Kidney (tissue), 13 donors: ENCODE measurements at regions not wholly inside any gene's neighbourhood (a gene's known extent, or its start where the extent isn't known, plus 50 kb on each side); places are given as distances from the start of the nearest gene placed in this dataset.

Experiments
- DNase-seq, 5 donors: peaks; one replicate each; pipeline ENCODE4 v3.0.0-alpha.2; 2013 to 2020
- FAIRE-seq: peaks from 2 replicates; lab custom pipeline; 2012; peaks lifted over from hg19 to GRCh38; lab: Jason Lieb, UNC
- H3K27ac ChIP-seq, 2 donors: one replicate each; pipeline ENCODE4 v1.7.0; 2013; ENCODE audit warnings: low read depth in 2 of 2, low read length in 2 of 2, inconsistent platforms in 1 of 2
- H3K27me3 ChIP-seq: one replicate; pipeline ENCODE4 v1.7.1; 2013; ENCODE audit warnings: low read length, inconsistent platforms; ENCODE audit not compliant: control insufficient read depth, insufficient read depth
- H3K36me3 ChIP-seq, 3 donors: one replicate each; pipeline versions ENCODE4 v1.7.0 to v1.7.1; 2013; ENCODE audit warnings: low read length in 3 of 3, control low read depth in 1 of 3, inconsistent platforms in 1 of 3; ENCODE audit not compliant: insufficient read depth in 3 of 3, control insufficient read depth in 2 of 3
- H3K4me1 ChIP-seq, 3 donors: one replicate each; pipeline versions ENCODE4 v1.7.0 to v1.7.1; 2013; ENCODE audit warnings: low read length in 3 of 3, inconsistent platforms in 1 of 3, low read depth in 1 of 3; ENCODE audit not compliant: control insufficient read depth in 2 of 3, insufficient read depth in 2 of 3
- H3K4me3 ChIP-seq, 3 donors: one replicate each; pipeline versions ENCODE4 v1.7.0 to v1.8.1; 2013; ENCODE audit warnings: low read length in 3 of 3, control low read depth in 1 of 3, inconsistent platforms in 1 of 3
- H3K9ac ChIP-seq, 3 donors: one replicate each; pipeline versions ENCODE4 v1.7.0 to v1.7.1; 2013; ENCODE audit warnings: low read length in 3 of 3, control low read depth in 1 of 3, inconsistent platforms in 1 of 3
- H3K9me3 ChIP-seq, 3 donors: one replicate each; pipeline versions ENCODE4 v1.7.0 to v1.7.1; 2013; ENCODE audit warnings: low read length in 3 of 3, control low read depth in 1 of 3, inconsistent platforms in 1 of 3; ENCODE audit not compliant: control insufficient read depth in 2 of 3, insufficient read depth in 1 of 3
- intact Hi-C: fragments of 100-400 bp; cut with DNase I; formaldehyde crosslinking; loops from one replicate; pipeline ENCODE4 v1.11.1; 2022
- TF ChIP-seq, protein P1 (sequence below): IDR thresholded peaks from 3 replicates; pipeline ENCODE4 v1.5.1; 2012; ENCODE audit warnings: mild to moderate bottlenecking, moderate library complexity, borderline replicate concordance; ENCODE audit not compliant: insufficient read depth; ENCODE audit errors: extremely low read depth
- donor health status: control.
- donor health status: control.
- donor health status: control.
- donor health status: control.
- donor health status: control.
- donor health status: DM: yes; HTN: yes; CAD: no.
- donor health status: Normal renal cell carcinoma (clear cell type).

DNA sequence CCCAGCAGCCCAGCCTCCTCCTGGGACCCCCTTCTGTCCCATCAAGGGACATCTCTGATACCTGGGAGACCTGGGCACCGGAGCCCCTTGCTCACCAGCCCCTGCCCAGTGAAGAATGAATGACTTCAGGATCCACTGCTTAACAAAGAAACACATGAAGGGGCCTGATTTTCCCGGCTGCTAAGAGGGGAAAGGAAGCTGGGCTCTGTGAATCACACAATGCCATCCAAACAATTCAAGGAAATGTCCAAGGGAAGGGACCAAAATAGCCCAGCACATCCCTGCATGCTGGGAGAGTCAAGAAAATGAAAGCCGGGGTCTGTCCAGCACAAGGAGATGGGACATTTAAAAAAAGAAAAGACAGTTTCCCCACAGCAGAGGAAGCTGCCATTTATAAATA, 128.7 kb upstream of the JCAD start:
- TF ChIP-seq, protein P1, sequence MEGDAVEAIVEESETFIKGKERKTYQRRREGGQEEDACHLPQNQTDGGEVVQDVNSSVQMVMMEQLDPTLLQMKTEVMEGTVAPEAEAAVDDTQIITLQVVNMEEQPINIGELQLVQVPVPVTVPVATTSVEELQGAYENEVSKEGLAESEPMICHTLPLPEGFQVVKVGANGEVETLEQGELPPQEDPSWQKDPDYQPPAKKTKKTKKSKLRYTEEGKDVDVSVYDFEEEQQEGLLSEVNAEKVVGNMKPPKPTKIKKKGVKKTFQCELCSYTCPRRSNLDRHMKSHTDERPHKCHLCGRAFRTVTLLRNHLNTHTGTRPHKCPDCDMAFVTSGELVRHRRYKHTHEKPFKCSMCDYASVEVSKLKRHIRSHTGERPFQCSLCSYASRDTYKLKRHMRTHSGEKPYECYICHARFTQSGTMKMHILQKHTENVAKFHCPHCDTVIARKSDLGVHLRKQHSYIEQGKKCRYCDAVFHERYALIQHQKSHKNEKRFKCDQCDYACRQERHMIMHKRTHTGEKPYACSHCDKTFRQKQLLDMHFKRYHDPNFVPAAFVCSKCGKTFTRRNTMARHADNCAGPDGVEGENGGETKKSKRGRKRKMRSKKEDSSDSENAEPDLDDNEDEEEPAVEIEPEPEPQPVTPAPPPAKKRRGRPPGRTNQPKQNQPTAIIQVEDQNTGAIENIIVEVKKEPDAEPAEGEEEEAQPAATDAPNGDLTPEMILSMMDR, result no peak
- intact Hi-C loops, result no loop called here
- FAIRE-seq, result no peak

GRCh38 chr10:30187010-30187409, 127.6 kb upstream of the JCAD start:
- Histone ChIP-seq H3K4me1 (peaks cover 0 to 8% (median 4%) of the 10 kb centered on the region in 3 donors), H3K27me3 (no peaks in the 10 kb centered on the region), H3K9me3 (no peaks in the 10 kb centered on the region), H3K27ac (peak overlapping the region; percentile 74 to 80), H3K9ac (no peak overlapping the region), H3K36me3 (no peaks in the 10 kb centered on the region), H3K4me3 (peak overlapping the region in 2 of 3 donors; percentile 44 to 59)
- no peak for FAIRE-seq
- no peak for DNase-seq
- TF ChIP-seq, protein P1, result no peak
- intact Hi-C loops, result no loop called here

More for the DNA sequence above, 128.7 kb upstream of the JCAD start:
- Histone ChIP-seq H3K27ac (peak overlapping the region; percentile 77 to 80), H3K9ac (peak overlapping the region in 1 of 3 donors; percentile 34), H3K4me1 (peaks cover 0 to 8% (median 4%) of the 10 kb centered on the region in 3 donors), H3K9me3 (no peaks in the 10 kb centered on the region), H3K36me3 (no peaks in the 10 kb centered on the region), H3K4me3 (no peak overlapping the region), H3K27me3 (no peaks in the 10 kb centered on the region)
- DNase-seq, result peak in 1 of 5 donors; percentile 58

- TF ChIP-seq, protein P1, result peak; percentile 31
- Histone ChIP-seq H3K9ac (no peak overlapping the region), H3K4me3 (peak overlapping the region in 2 of 3 donors; percentile 44 to 59)
Measured at GRCh38 chr10:30186371-30186875, 127.0 kb upstream of the JCAD start.

More at GRCh38 chr10:30186371-30186875, 127.0 kb upstream of the JCAD start:
- intact Hi-C loops, result no loop called here
- DNase-seq (peak in 2 of 5 donors; percentile 40 to 63), FAIRE-seq (no peak)
- no peaks in the 10 kb centered on the region for H3K36me3 ChIP-seq
- peaks cover 0 to 8% (median 4%) of the 10 kb centered on the region in 3 donors for H3K4me1 ChIP-seq
- no peaks in the 10 kb centered on the region for H3K9me3 ChIP-seq
- no peaks in the 10 kb centered on the region for H3K27me3 ChIP-seq
- H3K27ac ChIP-seq, result peak overlapping the region; percentile 74 to 80
